Mesothelial cell of epicardium (in vitro differentiated cells): ENCODE measurements at regions not wholly inside any gene's neighbourhood (a gene's known extent, or its start where the extent isn't known, plus 50 kb on each side); places are given as distances from the start of the nearest gene placed in this dataset.

ENCODE experiments used
- DNase-seq, 2 experiments: peaks; one replicate each; pipeline ENCODE4 v3.0.0; 2021; ENCODE audit warnings: low spot score in 2 of 2; ENCODE audit not compliant: unreplicated experiment in 2 of 2
- H3K27ac Mint-ChIP-seq: 2 replicates; pipeline ENCODE4 v1.8.0; 2021; ENCODE audit warnings: mixed read lengths
- H3K27me3 Mint-ChIP-seq: 2 replicates; pipeline ENCODE4 v1.8.0; 2021; ENCODE audit warnings: low read depth, mixed read lengths
- H3K36me3 Mint-ChIP-seq: 2 replicates; pipeline ENCODE4 v1.8.0; 2021; ENCODE audit warnings: mixed read lengths
- H3K4me1 Mint-ChIP-seq: 2 replicates; pipeline ENCODE4 v1.8.0; 2021; ENCODE audit warnings: mixed read lengths
- H3K4me3 Mint-ChIP-seq: 2 replicates; pipeline ENCODE4 v1.8.0; 2021; ENCODE audit warnings: mild to moderate bottlenecking, moderate library complexity, mixed read lengths
- H3K9me3 Mint-ChIP-seq: 2 replicates; pipeline ENCODE4 v1.8.0; 2021; ENCODE audit warnings: mixed read lengths
- TF ChIP-seq, protein P1 (sequence below): fragments of 200-600 bp; sonication (generic); IDR thresholded peaks from one replicate; pipeline ENCODE4 v1.5.0; 2021; ENCODE audit warnings: antibody characterized with exemption; ENCODE audit not compliant: unreplicated experiment

GRCh38 chr2:70374616-70375015, 72.7 kb upstream of the FAM136A start:
- Mint-ChIP-seq H3K36me3 (no peaks in the 10 kb centered on the region), H3K27me3 (peaks cover 10% of the 10 kb centered on the region), H3K4me3 (no peak overlapping the region), H3K4me1 (no peaks in the 10 kb centered on the region), H3K9me3 (peaks cover 11% of the 10 kb centered on the region), H3K27ac (no peak overlapping the region)
- TF ChIP-seq, protein P1, sequence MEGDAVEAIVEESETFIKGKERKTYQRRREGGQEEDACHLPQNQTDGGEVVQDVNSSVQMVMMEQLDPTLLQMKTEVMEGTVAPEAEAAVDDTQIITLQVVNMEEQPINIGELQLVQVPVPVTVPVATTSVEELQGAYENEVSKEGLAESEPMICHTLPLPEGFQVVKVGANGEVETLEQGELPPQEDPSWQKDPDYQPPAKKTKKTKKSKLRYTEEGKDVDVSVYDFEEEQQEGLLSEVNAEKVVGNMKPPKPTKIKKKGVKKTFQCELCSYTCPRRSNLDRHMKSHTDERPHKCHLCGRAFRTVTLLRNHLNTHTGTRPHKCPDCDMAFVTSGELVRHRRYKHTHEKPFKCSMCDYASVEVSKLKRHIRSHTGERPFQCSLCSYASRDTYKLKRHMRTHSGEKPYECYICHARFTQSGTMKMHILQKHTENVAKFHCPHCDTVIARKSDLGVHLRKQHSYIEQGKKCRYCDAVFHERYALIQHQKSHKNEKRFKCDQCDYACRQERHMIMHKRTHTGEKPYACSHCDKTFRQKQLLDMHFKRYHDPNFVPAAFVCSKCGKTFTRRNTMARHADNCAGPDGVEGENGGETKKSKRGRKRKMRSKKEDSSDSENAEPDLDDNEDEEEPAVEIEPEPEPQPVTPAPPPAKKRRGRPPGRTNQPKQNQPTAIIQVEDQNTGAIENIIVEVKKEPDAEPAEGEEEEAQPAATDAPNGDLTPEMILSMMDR = no peak
- DNase-seq = no peak

DNA sequence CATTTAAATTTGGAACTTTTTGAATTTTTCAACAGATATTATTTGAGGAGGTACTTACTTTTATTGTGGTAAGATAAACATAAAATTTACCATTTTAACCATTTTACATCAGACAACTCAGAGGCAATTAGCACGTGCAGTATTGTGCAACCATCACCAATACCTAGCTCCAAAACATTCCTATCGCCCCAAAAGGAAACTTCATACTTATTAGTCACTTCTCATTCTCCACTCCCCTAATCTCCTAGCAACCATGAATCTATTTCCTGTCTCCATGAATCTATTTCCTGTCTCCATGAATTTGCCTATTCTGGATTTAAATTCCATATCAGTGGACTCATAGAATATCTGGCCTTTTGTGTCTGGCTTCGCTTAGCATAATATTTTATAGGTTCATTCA, 69.9 kb upstream of the FAM136A start:
- H3K4me3 Mint-ChIP-seq = no peak overlapping the region
- H3K9me3 Mint-ChIP-seq = peaks cover 11% of the 10 kb centered on the region
- peaks cover 20% of the 10 kb centered on the region for H3K4me1 Mint-ChIP-seq
- TF ChIP-seq, protein P1 = no peak
- DNase-seq = no peak
- H3K27ac Mint-ChIP-seq = no peak overlapping the region
- H3K27me3 Mint-ChIP-seq = peaks cover 4% of the 10 kb centered on the region
- H3K36me3 Mint-ChIP-seq = no peaks in the 10 kb centered on the region

DNA sequence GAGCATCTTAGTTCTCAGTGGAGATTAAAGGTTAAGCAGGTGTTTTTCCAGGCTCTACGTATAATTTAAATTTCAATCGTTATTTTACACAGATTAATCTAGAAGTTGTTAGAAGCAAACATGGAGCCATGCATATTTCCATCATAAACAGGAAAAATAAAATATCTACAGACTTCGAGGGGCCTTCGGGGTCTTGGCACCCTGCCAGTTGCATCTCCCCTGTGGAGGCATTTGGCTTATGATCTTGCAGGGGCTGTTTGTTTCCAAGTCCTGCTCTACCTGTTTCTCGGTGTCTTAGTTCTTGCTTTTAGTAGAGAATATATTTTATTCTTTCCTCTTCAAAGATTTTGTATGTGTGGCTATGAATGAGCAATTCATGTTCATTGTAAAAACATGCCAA, 67.2 kb upstream of the FAM136A start:
- Mint-ChIP-seq H3K4me3 (no peak overlapping the region), H3K36me3 (no peaks in the 10 kb centered on the region), H3K9me3 (peaks cover 11% of the 10 kb centered on the region), H3K4me1 (peaks cover 20% of the 10 kb centered on the region), H3K27ac (peak overlapping the region; percentile 78), H3K27me3 (no peaks in the 10 kb centered on the region)
- TF ChIP-seq, protein P1 = no peak
- DNase-seq = peak in 1 of 2 experiments; percentile 67

DNA sequence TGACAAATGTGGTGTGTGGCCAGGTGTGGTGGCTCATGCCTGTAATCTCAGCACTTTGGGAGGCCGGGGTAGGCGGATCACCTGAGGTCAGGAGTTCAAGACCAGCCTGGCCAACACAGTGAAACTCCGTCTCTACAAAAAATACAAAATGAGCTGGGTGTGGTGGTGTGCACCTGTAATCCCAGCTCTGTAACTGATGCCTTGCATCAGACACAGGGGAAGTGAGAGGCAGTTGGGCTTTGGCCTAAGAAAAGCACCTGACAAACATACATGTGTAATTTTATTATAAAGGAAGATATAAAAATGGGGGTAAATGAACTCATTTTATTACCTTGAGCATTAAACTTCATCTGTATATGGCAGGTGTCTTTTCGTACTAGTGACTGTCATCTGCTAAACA, 66.7 kb upstream of the FAM136A start:
- Mint-ChIP-seq H3K27ac (peak overlapping the region; percentile 78), H3K4me3 (no peak overlapping the region), H3K9me3 (peaks cover 11% of the 10 kb centered on the region), H3K27me3 (peaks cover under 1% of the 10 kb centered on the region), H3K4me1 (peaks cover 20% of the 10 kb centered on the region), H3K36me3 (no peaks in the 10 kb centered on the region)
- no peak for DNase-seq
- TF ChIP-seq, protein P1 = no peak

GRCh38 chr2:70367722-70368323, 66.0 kb upstream of the FAM136A start:
- Mint-ChIP-seq H3K4me1 (peaks cover 20% of the 10 kb centered on the region), H3K9me3 (peaks cover 11% of the 10 kb centered on the region), H3K27me3 (peaks cover 3% of the 10 kb centered on the region), H3K27ac (peak overlapping the region; percentile 61), H3K36me3 (no peaks in the 10 kb centered on the region), H3K4me3 (no peak overlapping the region)
- DNase-seq = no peak
- TF ChIP-seq, protein P1 = no peak

DNA sequence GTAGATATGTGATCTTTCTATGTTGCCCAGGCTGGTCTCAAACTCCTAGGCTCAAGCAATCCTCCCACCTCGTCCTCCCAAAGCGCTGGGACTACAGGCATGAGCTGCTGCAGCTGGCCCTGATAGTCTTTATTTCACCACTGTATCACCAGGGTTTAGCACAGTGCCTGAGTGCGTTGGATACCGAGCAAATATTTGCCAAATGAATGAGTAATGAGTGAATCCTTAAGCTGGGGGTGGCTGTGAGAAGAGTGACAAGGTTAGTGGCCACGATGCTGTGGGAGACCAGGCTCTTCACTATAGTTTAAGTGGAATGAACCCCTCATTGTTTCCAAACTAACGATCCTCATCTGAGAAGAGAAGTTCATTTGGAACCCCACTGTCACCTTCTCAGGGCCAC, 60.8 kb upstream of the FAM136A start:
- peaks cover 2% of the 10 kb centered on the region for H3K4me1 Mint-ChIP-seq
- no peaks in the 10 kb centered on the region for H3K36me3 Mint-ChIP-seq
- H3K27ac Mint-ChIP-seq = no peak overlapping the region
- H3K4me3 Mint-ChIP-seq = no peak overlapping the region
- TF ChIP-seq, protein P1 = no peak
- no peaks in the 10 kb centered on the region for H3K9me3 Mint-ChIP-seq
- peaks cover 3% of the 10 kb centered on the region for H3K27me3 Mint-ChIP-seq
- no peak for DNase-seq
